Large intestine (tissue), 3 donors: ENCODE measurements at regions not wholly inside any gene's neighbourhood (a gene's known extent, or its start where the extent isn't known, plus 50 kb on each side); places are given as distances from the start of the nearest gene placed in this dataset.
"Not testable (repeated sequence)": the region's sequence is repeated elsewhere in the genome, so short reads cannot be mapped to it uniquely, and the experiment has no call there.

ENCODE experiments used
- DNase-seq, 2 donors: peaks; one replicate each; pipeline versions ENCODE4 v3.0.0 to v3.0.0-alpha.2; 2013
- H3K27ac ChIP-seq: one replicate; pipeline ENCODE4 v1.5.1; 2013; ENCODE audit warnings: low read length
- H3K27me3 ChIP-seq: 2 replicates; pipeline ENCODE4 v1.6.1; 2013; ENCODE audit warnings: low read length; ENCODE audit not compliant: control insufficient read depth, insufficient read depth
- H3K36me3 ChIP-seq: 2 replicates; pipeline ENCODE4 v1.6.1; 2013; ENCODE audit warnings: low read length; ENCODE audit not compliant: control insufficient read depth, insufficient read depth
- H3K4me1 ChIP-seq: one replicate; pipeline ENCODE4 v1.6.1; 2013; ENCODE audit warnings: low read length; ENCODE audit not compliant: control insufficient read depth, insufficient read depth
- H3K4me3 ChIP-seq: one replicate; pipeline ENCODE4 v1.5.1; 2013; ENCODE audit warnings: low read length
- H3K9me3 ChIP-seq: one replicate; pipeline ENCODE4 v1.6.1; 2013; ENCODE audit warnings: mild to moderate bottlenecking, low read depth, low read length, moderate library complexity; ENCODE audit not compliant: control insufficient read depth
- WGBS: methylation state at CpG from one replicate; pipeline ENCODE4 v1.1.5; 2013; ENCODE audit warnings: low lambda C conversion rate; ENCODE audit not compliant: insufficient coverage; 5-methylcytosine and 5-hydroxymethylcytosine counted together

- H3K27ac ChIP-seq, H3K27me3 ChIP-seq, H3K4me3 ChIP-seq, H3K4me1 ChIP-seq, H3K36me3 ChIP-seq, DNase-seq, H3K9me3 ChIP-seq: not testable (repeated sequence)
- no CpG with 5 or more reads among the region's 7 CpGs for WGBS
Measured at GRCh38 chr1:149157409-149157808, 54.1 kb upstream of the NBPF9 start.

DNA sequence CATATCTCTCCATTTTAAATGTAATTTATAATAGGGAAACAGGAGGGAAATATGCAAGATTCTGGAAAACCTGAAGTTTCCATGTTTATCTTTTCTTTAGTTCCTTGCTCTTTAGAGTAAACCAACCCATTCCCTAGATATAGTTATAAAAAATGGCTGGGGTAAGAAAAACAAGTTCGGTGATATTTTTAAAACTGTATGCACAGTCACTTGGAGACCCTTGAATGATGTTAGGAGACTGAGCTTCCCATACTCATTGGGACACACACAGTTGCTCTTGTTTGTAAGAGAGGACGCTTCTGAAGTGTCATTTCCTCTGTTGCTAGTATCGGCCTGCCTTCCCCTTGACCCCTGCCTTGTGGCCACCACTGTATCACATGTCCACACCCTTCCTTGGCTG lies 55.0 kb upstream of the NBPF9 start:
- not testable (repeated sequence) for H3K4me1 ChIP-seq, H3K27ac ChIP-seq, DNase-seq, H3K4me3 ChIP-seq, H3K9me3 ChIP-seq, H3K36me3 ChIP-seq, H3K27me3 ChIP-seq
- WGBS = no CpG with 5 or more reads among the region's 3 CpGs

DNA sequence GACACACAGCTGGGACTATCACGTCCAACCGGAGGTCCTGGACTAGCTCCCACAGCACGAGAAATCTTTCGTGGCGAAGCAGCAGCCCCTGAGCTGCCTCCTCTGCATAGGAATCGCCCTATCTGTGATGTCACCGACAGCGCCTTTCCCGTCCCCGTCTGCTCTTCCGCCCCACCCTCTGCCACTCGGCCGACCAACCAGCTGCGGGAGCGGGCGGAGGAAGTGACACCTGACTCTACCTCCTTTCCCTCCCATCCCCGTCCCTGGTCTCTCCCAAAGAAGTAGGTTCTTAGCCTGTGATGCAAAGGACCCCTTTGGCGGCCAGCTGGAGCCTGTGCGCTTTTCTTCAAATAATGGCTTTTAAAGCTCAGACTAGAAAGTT lies 59.7 kb upstream of the NBPF9 start:
- not testable (repeated sequence) for DNase-seq, H3K4me3 ChIP-seq

GRCh38 chr1:149174765-149175164 lies 71.4 kb upstream of the NBPF9 start:
- not testable (repeated sequence) for H3K36me3 ChIP-seq, H3K9me3 ChIP-seq, H3K4me3 ChIP-seq, H3K27ac ChIP-seq, H3K4me1 ChIP-seq, H3K27me3 ChIP-seq
- WGBS = no CpG with 5 or more reads among the region's 7 CpGs
- DNase-seq = peak; percentile 16 to 66

More for the DNA sequence above, 59.7 kb upstream of the NBPF9 start:
- H3K36me3 ChIP-seq, H3K27ac ChIP-seq, H3K4me1 ChIP-seq, H3K9me3 ChIP-seq, H3K27me3 ChIP-seq: not testable (repeated sequence)
- WGBS = no CpG with 5 or more reads among the region's 19 CpGs

- not testable (repeated sequence) for H3K36me3 ChIP-seq, H3K4me1 ChIP-seq, DNase-seq, H3K9me3 ChIP-seq, H3K27me3 ChIP-seq, H3K4me3 ChIP-seq, H3K27ac ChIP-seq
- no CpG with 5 or more reads among the region's 21 CpGs for WGBS
Measured at GRCh38 chr1:149175812-149176211, 72.5 kb upstream of the NBPF9 start.

GRCh38 chr1:149176453-149177316 lies 73.3 kb upstream of the NBPF9 start:
- Histone ChIP-seq H3K27ac (peak overlapping the region; percentile 77), H3K4me3 (peak overlapping the region; percentile 48)
- not testable (repeated sequence) for H3K4me1 ChIP-seq, H3K9me3 ChIP-seq, H3K27me3 ChIP-seq, H3K36me3 ChIP-seq
- WGBS = no CpG with 5 or more reads among the region's 68 CpGs
- DNase-seq = peak; percentile 8 to 66

GRCh38 chr1:149190742-149191141 lies 87.4 kb upstream of the NBPF9 start:
- not testable (repeated sequence) for H3K4me3 ChIP-seq, H3K9me3 ChIP-seq, H3K4me1 ChIP-seq, H3K36me3 ChIP-seq, H3K27me3 ChIP-seq
- DNase-seq = peak; percentile 12 to 64
- peak overlapping the region; percentile 75 for H3K27ac ChIP-seq
- WGBS = no CpG with 5 or more reads among the region's 2 CpGs

GRCh38 chr1:149196651-149197050 lies 93.3 kb upstream of the NBPF9 start:
- H3K4me3 ChIP-seq, H3K36me3 ChIP-seq, H3K4me1 ChIP-seq, H3K27ac ChIP-seq, H3K9me3 ChIP-seq, H3K27me3 ChIP-seq: not testable (repeated sequence)
- peak in 1 of 2 donors; percentile 1 for DNase-seq
- no CpG with 5 or more reads among the region's 1 CpG for WGBS

GRCh38 chr1:149200567-149200966 lies 97.2 kb upstream of the NBPF9 start:
- H3K4me3 ChIP-seq, H3K4me1 ChIP-seq, H3K36me3 ChIP-seq, H3K27me3 ChIP-seq, H3K27ac ChIP-seq, H3K9me3 ChIP-seq: not testable (repeated sequence)
- DNase-seq = peak in 1 of 2 donors; percentile 20
- no CpG with 5 or more reads among the region's 1 CpG for WGBS

- not testable (repeated sequence) for DNase-seq, H3K9me3 ChIP-seq, H3K27ac ChIP-seq, H3K4me1 ChIP-seq, H3K4me3 ChIP-seq, H3K27me3 ChIP-seq, H3K36me3 ChIP-seq
- no CpG with 5 or more reads among the region's 1 CpG for WGBS
Measured at GRCh38 chr1:149202283-149202682, 98.9 kb upstream of the NBPF9 start.

GRCh38 chr1:149204396-149204795 lies 101.0 kb upstream of the NBPF9 start:
- not testable (repeated sequence) for H3K4me3 ChIP-seq, H3K4me1 ChIP-seq, H3K27ac ChIP-seq, H3K36me3 ChIP-seq, DNase-seq, H3K27me3 ChIP-seq, H3K9me3 ChIP-seq
- no CpG with 5 or more reads among the region's 2 CpGs for WGBS
